GM23338 (cell line): ENCODE measurements at regions not wholly inside any gene's neighbourhood (a gene's known extent, or its start where the extent isn't known, plus 50 kb on each side); places are given as distances from the start of the nearest gene placed in this dataset.

ENCODE experiments used
- ATAC-seq: fragments of 200-7000 bp; cut with Tn5 transposase; 3 replicates; pipeline ENCODE4 v1.9.1; 2020
- DNase-seq: peaks from one replicate; pipeline ENCODE4 v3.0.0-alpha.2; 2015; ENCODE audit warnings: low spot score
- H2AFZ ChIP-seq: fragments of 200-600 bp; sonication (generic); 2 replicates; pipeline ENCODE4 v1.8.0; 2016; ENCODE audit warnings: antibody characterized with exemption, mild to moderate bottlenecking, moderate library complexity
- H3F3A ChIP-seq: fragments of 200-600 bp; sonication (generic); replicated peaks from 2 replicates; pipeline ENCODE4 v1.8.0; 2017; ENCODE audit warnings: antibody characterized with exemption, mixed run types, low read depth
- H3K27ac ChIP-seq: fragments of 200-600 bp; sonication (generic); 2 replicates; pipeline ENCODE4 v1.6.1; 2016; ENCODE audit warnings: low read depth
- H3K27me3 ChIP-seq: fragments of 200-600 bp; sonication (generic); 2 replicates; pipeline ENCODE4 v1.8.0; 2016; ENCODE audit warnings: mild to moderate bottlenecking, mixed run types, moderate library complexity; ENCODE audit not compliant: insufficient read depth
- H3K36me3 ChIP-seq: fragments of 200-600 bp; sonication (generic); 2 replicates; pipeline ENCODE4 v1.8.0; 2016; ENCODE audit warnings: mild to moderate bottlenecking; ENCODE audit not compliant: insufficient read depth
- H3K4me1 ChIP-seq: fragments of 200-600 bp; sonication (generic); 2 replicates; pipeline ENCODE4 v1.8.0; 2016; ENCODE audit warnings: mild to moderate bottlenecking, moderate library complexity; ENCODE audit not compliant: insufficient read depth
- H3K4me2 ChIP-seq: fragments of 200-600 bp; sonication (generic); 2 replicates; pipeline ENCODE4 v1.7.1; 2017; ENCODE audit warnings: mixed run types
- H3K4me3 ChIP-seq: fragments of 200-600 bp; sonication (generic); 2 replicates; pipeline ENCODE4 v1.6.1; 2016; ENCODE audit warnings: mixed run types
- H3K79me2 ChIP-seq: fragments of 200-600 bp; sonication (generic); replicated peaks from 2 replicates; pipeline ENCODE4 v1.8.0; 2017; ENCODE audit warnings: mild to moderate bottlenecking; ENCODE audit not compliant: insufficient read depth
- H3K9me2 ChIP-seq: fragments of 200-600 bp; sonication (generic); 2 replicates; pipeline ENCODE4 v1.8.0; 2017; ENCODE audit not compliant: insufficient read depth
- H4K20me1 ChIP-seq: fragments of 200-600 bp; sonication (generic); replicated peaks from 2 replicates; pipeline ENCODE4 v1.8.0; 2017; ENCODE audit warnings: mild to moderate bottlenecking; ENCODE audit not compliant: insufficient read depth
- H3K27ac Mint-ChIP-seq: 2 replicates; pipeline ENCODE4 v1.8.0; 2020; ENCODE audit warnings: inconsistent platforms, mild to moderate bottlenecking, moderate library complexity, mixed read lengths
- H3K27me3 Mint-ChIP-seq: 3 replicates; pipeline ENCODE4 v1.8.0; 2022; ENCODE audit warnings: low read depth, mild to moderate bottlenecking, moderate library complexity, mixed read lengths, inconsistent platforms; ENCODE audit not compliant: insufficient read depth, poor library complexity
- H3K36me3 Mint-ChIP-seq: 3 replicates; pipeline ENCODE4 v1.8.0; 2021; ENCODE audit warnings: low read depth, mild to moderate bottlenecking, inconsistent platforms, moderate library complexity, mixed read lengths
- H3K4me1 Mint-ChIP-seq: 3 replicates; pipeline ENCODE4 v1.8.0; 2020; ENCODE audit warnings: mild to moderate bottlenecking, inconsistent platforms, mixed read lengths
- H3K4me3 Mint-ChIP-seq: 3 replicates; pipeline ENCODE4 v1.8.0; 2021; ENCODE audit warnings: moderate library complexity, mild to moderate bottlenecking, inconsistent platforms, mixed read lengths
- H3K9me3 Mint-ChIP-seq: 3 replicates; pipeline ENCODE4 v1.8.0; 2020; ENCODE audit warnings: moderate library complexity, mild to moderate bottlenecking, inconsistent platforms, mixed read lengths
- CREB1 ChIP-seq: fragments of 250-450 bp; sonication (Bioruptor Pico); IDR thresholded peaks from 2 replicates; pipeline ENCODE4 v1.5.0; 2020; ENCODE audit warnings: low read depth, mild to moderate bottlenecking, moderate library complexity
- ETS1 ChIP-seq: IDR thresholded peaks from 2 replicates; pipeline ENCODE4 v1.6.1; 2016; ENCODE audit warnings: antibody characterized with exemption
- EZH2 ChIP-seq: fragments of 200-600 bp; sonication (generic); IDR thresholded peaks from one replicate; pipeline ENCODE4 v1.8.0; 2017; ENCODE audit warnings: antibody characterized with exemption, mild to moderate bottlenecking, low read depth; ENCODE audit not compliant: unreplicated experiment
- JUNB ChIP-seq: IDR thresholded peaks from one replicate; pipeline ENCODE4 v1.6.1; 2016; ENCODE audit warnings: antibody characterized with exemption; ENCODE audit not compliant: unreplicated experiment
- NANOG ChIP-seq: IDR thresholded peaks from 2 replicates; pipeline ENCODE4 v1.6.1; 2016; ENCODE audit warnings: antibody characterized with exemption, borderline replicate concordance
- POLR2AphosphoS5 ChIP-seq: IDR thresholded peaks from 2 replicates; pipeline ENCODE4 v1.6.1; 2016; ENCODE audit warnings: antibody characterized with exemption, low read depth
- STAT1 ChIP-seq: IDR thresholded peaks from one replicate; pipeline ENCODE4 v1.6.1; 2016; ENCODE audit warnings: antibody characterized with exemption; ENCODE audit not compliant: unreplicated experiment
- ZNF331 ChIP-seq: fragments of 250-450 bp; sonication (Bioruptor Pico); IDR thresholded peaks from 2 replicates; pipeline ENCODE4 v1.5.0; 2020; ENCODE audit warnings: low read depth, mild to moderate bottlenecking, moderate library complexity
- ZNF462 ChIP-seq: fragments of 250-450 bp; sonication (Bioruptor Pico); IDR thresholded peaks from 2 replicates; pipeline ENCODE4 v1.5.0; 2020; ENCODE audit warnings: mild to moderate bottlenecking, moderate library complexity

- no peak for TF ChIP-seq ZNF462
- TF ChIP-seq JUNB: no peak
Measured at GRCh38 chr2:192558637-192559036, 363.9 kb upstream of the TMEFF2 start (continued).

GRCh38 chr2:192555740-192556139, 361.0 kb upstream of the TMEFF2 start:
- no peak overlapping the region for H3K27ac ChIP-seq
- H3K4me3 Mint-ChIP-seq: no peak overlapping the region
- no peaks in the 10 kb centered on the region for H3K27me3 Mint-ChIP-seq
- H3K4me1 ChIP-seq: no peaks in the 10 kb centered on the region
- no peaks in the 10 kb centered on the region for H3K79me2 ChIP-seq
- no peak overlapping the region for H3K4me2 ChIP-seq
- no peak for ATAC-seq
- no peak overlapping the region for H3K4me3 ChIP-seq
- H3K4me1 Mint-ChIP-seq: no peaks in the 10 kb centered on the region
- no peaks in the 10 kb centered on the region for H3K9me3 Mint-ChIP-seq
- H3K36me3 ChIP-seq: no peaks in the 10 kb centered on the region
- no peak overlapping the region for H3K27ac Mint-ChIP-seq
- DNase-seq: no peak
- H3K27me3 ChIP-seq: no peaks in the 10 kb centered on the region
- no peaks in the 10 kb centered on the region for H3K9me2 ChIP-seq
- no peaks in the 10 kb centered on the region for H4K20me1 ChIP-seq
- no peaks in the 10 kb centered on the region for H3F3A ChIP-seq
- no peaks in the 10 kb centered on the region for H3K36me3 Mint-ChIP-seq
- H2AFZ ChIP-seq: no peak overlapping the region
- TF ChIP-seq JUNB (no peak), POLR2AphosphoS5 (no peak), ETS1 (no peak), ZNF462 (no peak), STAT1 (no peak), CREB1 (CRISPR knock-in tag) (no peak), ZNF331 (CRISPR knock-in tag) (no peak), NANOG (no peak), EZH2 (no peak)
